Hematopoietic multipotent progenitor cell treated with erythropoietin and hydrocortisone succinate and interleukin-3 and kit ligand, for 17 days (in vitro differentiated cells): ENCODE measurements at regions not wholly inside any gene's neighbourhood (a gene's known extent, or its start where the extent isn't known, plus 50 kb on each side); places are given as distances from the start of the nearest gene placed in this dataset.

Source experiments
- DNase-seq: peaks from one replicate; pipeline ENCODE4 v3.0.0-alpha.2; 2015; ENCODE audit warnings: low spot score

DNA sequence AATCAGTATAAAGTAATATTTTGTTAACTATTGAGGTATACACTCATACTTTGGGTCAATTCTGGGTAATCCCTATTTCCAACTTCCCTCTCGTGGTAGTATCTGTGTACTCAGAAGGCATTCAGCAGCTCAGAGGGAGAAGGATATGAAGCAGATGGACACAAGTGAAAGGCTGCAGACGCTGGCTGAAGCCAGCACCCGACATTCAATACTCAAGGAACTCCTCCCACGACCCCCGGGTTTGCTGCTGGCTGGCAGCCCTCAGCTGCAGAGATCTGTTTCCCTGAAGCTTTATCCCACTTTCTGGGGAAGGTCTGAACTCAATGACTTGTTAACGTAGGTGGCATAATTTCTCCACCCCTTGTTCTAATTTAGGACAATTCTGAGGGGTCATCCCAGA, 847.3 kb upstream of the SOX11 start:
- no peak for DNase-seq

DNA sequence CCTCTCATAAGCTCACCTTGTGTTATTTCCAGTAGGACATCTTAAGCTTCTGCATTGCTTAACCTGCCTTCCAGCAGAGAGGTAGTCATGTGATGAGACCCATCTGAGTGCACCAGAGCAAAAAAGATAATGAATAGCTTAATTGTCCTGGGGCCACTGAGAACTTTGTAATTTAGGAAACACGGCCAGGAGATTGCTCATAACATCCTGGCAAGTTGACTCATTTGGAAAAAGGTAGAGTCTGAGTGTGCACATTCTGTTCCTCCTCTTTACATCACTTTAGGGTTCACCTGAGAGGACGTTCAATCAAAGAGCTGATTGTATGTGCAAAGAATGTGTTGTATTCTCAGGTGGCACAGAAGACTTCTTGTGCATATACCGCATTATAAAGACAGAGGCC, 830.2 kb upstream of the SOX11 start:
- DNase-seq = no peak

DNA sequence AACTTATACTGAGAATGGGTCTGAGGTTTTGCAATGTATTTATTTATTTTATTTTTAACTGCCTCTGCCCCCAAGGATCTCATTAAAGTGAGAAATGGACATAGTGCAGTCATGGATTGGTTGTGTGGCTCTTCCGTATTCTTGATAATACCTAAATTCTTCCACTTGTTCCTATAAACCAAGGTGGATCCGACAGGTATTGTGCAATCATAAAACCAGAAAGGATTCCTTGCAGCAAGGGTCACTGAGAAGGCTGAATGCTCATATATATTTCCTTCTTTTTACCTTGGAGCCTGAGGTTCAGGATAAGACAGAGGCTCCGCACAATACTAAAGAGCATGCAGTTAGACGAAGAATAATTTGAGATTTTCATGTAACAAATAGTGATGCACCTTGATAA, 826.0 kb upstream of the SOX11 start:
- no peak for DNase-seq

DNA sequence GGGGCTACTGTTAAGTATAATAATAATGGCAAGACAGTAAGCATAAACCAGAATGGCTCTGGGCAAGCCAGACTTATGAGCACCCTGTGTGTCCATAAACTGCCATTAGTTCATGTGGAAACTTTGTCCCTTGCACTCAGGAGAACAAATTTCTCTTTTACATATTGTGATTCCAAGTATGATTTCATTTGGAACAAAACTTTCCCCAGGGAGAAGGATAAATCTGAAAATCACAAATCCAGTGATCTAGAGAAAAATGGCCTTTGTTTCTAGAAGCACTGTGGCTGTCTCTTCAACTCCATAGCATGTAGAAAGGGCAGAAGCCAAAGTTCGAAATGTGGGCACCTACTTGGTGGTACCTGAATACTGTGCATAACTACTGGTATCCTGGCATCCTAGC, 823.7 kb upstream of the SOX11 start:
- no peak for DNase-seq

DNA sequence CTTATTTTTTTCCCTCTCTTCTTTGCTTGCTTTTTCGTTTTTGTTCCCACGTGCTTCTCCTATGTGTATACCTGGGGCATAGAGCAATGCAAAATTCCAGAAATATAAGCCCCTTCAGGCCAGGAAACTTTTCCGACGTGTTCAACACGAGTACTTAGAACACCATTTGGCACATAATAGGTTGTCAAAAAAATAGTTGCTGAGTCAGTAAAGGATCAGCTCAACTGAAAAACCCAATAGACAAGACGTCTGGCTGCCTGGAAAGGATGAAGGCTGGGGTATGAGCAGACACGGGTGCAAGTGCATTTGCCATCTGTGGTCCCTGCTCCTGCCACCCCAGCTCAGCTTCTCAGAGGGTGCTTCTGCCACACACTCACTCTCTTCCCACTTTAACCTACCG, 823.0 kb upstream of the SOX11 start:
- DNase-seq = no peak

DNA sequence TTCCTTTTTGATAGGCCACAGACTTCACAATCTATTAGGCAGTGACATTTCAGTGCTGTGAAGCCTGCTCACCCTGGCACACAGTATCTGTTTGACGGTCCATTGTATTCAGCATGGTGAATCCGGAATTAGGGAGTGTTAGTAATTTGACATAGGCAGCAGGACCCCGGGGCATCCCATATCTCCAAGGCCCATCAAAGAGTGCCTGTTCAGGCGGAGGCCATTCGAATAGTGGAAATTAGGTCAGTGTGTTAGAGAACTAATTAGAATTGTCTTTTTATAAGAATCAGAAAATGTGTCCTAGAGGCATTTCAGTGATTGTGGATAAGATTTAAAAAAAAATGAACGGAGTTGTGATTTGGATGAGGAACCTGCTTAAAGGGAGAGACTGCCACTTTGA, 818.8 kb upstream of the SOX11 start:
- no peak for DNase-seq

DNA sequence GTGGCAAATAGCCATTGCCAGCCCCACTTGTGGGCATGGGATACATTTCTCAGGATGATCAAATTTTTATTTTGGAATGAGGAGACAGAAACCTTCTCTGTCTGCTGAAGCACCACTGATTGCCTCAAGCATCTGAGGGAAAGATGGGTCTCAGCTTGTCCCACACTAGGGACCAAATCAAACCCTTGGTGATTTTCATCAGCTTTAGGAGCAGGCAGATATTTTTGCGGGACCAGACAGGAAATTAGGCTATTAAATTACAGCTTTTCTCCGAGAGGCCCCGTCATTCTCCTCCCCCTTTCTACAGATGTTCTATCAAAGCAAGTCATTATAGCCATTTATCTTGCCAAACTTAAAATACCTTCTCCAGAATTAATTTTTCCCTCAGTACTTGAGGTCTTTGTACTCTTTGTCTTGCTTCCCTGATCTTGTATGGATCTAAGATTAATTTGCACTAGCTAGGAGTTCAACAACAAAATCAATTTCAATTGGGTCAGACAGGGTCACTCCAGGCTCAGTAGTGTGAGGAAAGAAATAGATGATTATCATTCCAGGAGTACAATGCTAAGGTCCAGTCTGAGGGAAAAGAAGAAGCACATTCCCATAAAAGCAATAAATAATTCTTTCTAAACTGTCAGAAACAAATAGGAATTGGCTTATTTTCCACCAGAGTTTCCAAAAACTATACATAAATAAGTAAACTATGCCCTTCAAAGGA, 818.1 kb upstream of the SOX11 start:
- no peak for DNase-seq

DNA sequence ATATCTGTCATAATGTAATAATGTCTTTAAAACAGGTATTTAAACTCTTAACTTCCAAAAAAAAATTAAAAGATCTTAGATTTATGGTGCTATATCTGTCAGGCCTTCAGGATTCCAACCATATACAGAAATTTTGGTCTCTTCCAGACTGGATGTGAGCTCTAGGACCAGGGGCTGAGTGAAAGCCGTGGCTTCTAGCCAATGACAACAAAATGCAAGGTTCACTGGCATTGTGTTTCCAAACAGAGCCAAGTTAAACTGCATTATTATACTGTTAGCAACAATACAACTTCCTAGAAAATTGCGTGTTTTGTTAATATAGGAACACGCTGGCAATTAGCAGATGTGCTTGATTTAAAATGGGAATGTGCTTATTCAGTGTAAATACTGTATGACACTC, 809.8 kb upstream of the SOX11 start:
- no peak for DNase-seq

DNA sequence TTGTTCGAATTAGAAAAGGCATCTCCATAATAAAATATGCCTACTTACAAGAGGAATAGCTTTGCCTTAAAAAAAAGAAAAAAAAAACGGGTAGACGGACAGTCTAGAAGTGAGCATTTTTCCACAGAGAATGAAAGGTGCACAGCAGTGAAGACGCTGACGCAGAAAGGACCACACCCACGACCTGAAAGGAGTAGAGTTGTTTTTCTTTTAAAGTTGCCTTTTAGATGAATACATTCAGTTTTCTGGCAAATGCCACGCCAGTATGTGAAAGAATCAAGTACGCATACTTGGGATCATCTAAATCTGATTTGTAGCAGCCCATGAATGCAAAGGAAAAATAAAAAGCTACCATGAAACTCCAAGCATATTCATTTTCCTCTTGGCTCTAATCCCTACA, 809.2 kb upstream of the SOX11 start:
- no peak for DNase-seq

DNA sequence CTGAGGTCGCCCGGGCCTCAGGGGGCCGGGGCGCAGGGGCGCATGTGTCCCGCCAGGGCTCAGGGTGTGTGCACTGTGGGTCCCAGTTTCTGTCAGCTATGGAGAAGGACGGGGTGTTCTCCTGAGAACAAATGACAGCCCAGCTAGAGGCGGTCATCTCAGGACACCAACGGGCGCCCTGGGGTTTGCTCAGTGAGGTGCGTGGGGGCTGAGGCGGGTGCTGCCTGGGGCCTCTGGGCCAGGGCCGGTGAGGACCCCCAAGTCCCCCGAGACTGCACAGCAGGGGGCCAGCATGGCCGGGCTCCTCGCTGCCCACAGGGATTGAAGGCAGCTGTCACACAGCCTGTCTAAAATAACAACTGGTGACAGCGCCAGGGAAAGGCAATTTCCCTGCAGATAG, 808.8 kb upstream of the SOX11 start:
- no peak for DNase-seq

DNA sequence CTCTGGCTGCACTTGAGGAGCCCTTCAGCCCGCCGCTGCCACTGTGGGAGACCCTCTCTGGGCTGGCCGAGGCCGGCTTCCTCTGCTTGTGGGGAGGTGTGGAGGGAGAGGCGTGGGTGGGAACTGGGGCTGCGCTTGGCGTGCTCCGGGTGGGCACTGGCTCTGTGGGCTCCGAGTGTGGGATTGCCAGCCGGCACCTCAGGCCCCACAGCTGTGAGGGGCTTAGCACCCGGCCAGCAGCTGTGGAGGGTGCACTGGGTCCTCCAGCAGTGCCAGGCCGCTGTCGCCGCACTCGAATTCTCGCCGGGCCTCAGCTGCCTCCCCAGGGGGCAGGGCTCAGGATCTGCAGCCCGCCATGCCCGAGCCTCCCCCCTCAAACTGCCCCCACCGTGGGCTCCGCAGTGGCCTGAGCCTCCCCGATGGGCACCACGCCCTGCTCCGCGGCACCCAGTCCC, 808.0 kb upstream of the SOX11 start:
- DNase-seq = no peak

DNA sequence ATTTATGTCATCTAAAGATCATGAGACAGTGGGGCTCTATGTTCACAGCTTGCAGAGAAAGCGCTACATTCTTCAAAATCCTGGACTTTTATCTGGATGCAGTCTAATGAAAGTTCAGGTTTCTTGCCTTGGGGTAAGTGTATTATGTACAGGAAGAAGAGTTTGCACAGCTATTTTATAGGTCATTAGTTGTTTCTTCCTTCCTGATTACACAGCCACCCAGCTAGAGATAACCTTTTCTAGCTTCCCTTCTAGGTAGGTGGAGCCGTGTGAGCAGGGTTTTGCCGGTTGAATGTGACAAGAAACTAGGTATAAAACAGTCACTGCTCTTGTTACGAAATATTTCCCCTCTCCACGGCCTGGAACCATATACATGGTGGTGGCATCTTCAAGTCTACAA, 800.8 kb upstream of the SOX11 start:
- DNase-seq = no peak

DNA sequence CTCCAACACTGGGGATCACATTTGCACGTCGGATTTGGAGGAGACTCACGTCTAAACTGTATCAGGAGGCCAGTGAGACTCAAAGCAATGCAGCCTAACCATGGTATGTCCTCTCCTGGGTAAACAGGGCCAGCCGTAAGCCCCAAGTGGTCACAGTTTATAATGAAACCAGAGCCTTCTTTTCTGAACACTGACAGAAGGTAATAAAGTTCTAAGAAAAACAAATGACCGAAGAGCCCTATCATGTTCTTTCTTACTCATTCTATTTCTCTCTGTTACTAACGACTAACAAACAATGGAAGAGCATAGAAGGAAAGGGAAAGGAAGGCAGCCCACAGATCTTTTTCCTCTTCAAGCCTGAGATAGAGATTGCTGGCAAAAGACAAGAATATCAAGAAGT, 796.8 kb upstream of the SOX11 start:
- DNase-seq = no peak

DNA sequence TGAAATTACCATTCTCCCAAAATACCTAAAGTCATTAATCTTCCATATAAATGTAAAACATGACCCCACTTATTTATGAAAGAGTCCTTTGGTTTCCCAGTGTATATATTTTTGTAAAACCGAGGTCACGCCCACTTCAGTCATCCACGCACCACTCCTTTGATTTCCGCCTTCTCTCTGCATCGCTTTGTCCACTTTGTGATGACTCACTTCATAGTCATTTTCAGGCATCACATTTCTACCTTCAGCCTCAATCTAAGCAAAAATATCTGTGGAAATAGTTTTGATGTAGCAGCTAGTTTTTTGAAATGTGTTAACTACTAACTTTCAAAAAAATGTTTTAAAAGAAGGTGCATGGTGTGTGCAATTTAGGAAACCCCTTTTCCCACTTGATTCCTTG, 793.5 kb upstream of the SOX11 start:
- DNase-seq = no peak

DNA sequence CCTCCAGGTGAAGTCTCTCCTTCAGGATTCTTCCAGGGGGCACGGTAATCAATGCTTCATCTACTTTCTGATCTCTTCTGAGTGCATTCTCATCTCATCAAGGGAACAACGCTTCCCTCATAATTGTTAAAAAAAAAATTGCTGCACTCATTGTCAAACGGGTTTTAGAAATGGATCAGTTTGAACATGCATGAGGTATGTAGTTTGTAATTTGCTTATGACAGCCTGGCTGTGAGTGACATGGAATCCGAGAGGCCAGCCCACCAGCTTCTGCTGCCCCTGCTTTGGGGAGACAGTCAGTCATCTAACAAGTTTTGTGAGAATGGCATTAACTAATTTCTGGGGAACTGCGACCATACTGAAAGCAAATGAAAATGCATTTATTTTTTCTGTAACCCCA, 791.9 kb upstream of the SOX11 start:
- DNase-seq = no peak

DNA sequence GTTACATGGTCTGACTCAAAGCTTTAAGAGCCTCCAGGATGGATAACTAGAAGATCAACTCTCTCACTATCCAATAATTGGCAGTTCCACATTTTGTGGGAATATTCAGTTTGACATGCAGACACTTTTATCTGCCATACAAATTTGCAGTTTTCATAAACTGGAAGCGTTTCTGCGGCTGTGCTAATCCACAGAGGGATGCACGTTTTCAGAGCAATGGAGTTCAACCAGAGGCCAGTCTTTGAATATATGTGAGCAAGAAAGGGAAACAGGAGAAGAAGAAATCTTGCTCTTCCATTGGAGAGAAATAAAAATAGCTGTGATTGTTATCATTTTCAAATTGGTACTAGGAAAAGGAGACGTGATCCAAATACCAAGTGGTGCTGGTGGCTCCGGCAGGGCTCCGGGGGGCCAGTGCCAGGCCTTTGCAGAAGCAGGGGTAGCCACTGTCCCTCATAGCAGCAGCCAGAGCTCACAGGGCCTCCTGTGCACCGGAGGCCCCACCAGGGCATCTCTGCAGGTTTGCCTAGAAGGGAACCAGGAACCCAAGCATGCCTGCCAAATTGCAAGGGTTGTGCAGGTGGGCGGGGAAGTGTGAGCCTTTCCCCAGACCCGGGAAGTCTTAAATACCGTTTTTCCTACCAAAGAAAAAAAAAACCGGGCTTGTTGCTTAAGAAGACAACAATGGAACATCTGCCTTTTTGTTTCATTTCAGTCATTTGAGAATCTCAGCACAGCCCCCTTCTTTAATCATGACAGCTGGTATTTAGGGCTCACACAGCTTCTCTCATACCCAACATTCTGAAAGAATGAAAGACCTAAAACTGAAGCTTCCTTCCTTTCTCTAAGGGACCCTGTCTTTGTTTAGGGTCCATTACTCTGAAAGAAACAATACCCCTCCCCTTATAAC, 791.1 kb upstream of the SOX11 start:
- DNase-seq = no peak

DNA sequence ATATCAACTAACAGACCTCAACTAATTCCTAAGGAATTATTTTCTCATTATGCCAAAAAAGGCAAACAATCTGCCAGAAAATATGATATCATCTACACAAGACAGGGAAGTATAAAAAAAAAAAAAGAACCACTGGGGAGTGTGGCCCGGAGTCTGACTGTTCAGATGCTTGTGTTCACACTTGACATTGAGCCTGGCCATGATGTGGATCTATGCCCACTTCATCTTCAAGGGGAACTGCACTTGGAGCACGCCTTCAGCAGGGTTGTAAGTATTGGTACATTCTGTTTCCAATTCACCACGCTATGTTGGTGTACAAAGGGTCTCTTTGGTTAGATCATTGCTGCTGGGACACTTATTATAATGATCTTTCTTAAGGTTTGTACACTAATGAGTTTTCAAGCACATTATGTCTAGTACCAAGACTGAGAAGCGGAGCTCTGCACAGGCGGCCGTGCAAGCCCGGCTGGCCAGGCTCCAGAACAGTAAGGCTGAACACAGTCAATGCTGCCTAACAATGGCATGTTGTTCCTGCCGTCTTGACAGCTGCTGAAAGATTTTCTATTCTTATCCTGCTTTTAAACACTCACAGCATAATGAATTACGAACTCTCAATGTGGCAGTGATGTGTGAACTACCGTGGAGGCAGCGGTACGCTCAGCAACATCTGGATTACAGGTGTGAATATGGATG, 788.4 kb upstream of the SOX11 start:
- DNase-seq = no peak

DNA sequence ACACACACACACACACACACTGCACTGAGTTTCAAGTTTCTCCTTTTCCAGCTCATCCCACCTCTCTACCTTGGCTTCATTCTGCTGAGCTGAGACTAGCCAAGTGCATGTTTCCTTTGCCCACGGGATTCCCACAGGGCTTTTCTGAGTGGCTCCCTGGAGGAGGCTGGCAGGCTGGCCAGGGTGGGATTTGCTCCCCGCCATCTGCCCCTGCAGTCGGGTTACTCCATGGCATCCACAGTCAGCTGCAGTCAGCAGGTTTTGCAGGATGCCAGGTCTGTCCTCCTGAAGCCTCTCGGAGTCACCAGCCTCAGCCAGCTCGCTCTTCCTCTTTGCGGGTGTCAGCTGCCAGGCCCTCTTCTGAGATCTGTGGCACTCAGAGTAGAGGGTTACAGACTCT, 783.7 kb upstream of the SOX11 start:
- DNase-seq = no peak

DNA sequence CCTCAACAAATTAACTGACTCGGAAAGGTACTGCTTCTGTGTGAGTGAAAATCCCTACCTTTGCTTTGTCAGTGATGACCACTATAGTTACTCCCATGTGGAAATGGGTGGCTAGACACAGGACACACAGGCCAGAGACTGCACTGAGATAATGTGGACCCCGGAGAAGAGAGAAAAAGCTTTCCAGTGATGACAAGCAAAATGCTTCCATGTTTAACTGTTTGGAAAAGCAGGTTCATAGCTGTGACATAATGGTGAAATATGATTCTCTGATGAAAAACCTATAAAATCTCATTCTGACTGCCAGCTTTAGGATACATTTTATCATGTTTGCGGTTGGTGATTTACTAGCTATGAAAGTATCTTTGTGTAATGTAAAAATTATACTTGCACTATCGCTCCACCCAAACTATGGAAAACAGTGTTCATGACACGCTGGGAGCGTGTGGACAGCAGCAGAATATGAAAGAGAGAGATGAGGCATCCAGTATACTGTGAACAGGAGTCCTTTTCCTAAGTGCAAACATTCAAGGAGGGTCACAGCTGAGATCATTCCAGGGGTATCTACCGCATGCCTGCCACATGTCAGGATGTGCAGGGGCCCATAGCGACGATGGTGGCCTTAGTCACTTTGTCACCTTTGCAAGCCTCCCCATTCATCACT, 782.7 kb upstream of the SOX11 start:
- DNase-seq = no peak

DNA sequence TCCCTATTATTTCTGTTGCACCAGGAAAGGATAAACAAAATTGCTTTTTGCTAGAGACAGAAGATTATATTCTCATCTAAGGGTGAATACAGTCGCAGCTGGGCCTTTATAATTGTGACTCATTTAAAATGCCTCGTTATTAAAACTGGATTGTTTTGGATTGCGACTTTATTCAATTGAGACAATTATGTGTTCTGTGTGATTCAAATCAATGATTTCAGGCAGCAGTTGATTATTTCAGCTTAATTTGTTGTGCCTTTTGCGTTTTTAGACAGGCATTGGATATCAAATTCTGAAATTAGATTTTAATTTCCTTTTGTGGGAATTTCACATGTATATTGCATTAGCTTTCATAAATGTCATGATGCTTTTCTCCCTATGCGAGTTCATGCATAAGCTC, 778.1 kb upstream of the SOX11 start:
- no peak for DNase-seq

DNA sequence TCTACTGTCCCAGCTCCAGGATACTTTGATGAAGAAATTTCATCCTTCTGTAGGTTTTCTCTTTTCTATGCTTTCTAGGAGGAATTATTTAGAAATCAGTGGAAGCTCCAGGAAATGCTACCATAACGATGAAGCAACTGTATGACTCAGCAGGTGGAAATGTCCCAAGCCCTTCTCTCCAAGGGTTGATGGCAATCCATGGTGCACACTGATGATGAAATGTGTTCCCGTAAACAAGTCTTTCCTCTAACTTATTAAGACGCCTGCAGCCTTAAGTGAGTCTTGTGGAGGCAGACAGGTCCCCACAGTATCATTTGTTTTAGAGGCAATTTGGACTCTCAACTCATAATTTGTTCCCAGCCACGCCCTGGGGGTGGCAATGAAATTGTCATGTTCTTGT, 777.6 kb upstream of the SOX11 start:
- DNase-seq = no peak

DNA sequence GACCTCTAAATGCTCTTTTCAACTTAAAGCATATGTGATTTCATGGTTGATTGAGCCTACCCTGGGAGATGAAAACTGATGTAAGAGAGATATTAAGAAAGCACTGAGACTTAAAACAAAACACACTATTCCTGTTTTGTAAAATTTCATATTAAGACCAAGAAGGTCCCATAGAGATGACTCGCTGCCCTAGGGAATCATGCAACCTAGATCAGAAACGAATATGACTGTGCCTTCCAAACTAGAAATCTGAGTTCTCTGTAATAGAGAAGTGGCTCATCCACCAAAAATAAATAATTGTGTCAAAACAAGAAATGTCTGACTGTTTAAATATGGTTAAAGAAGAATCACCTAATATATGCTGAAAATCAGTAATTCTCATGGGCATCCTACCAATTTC, 776.8 kb upstream of the SOX11 start:
- DNase-seq = no peak
